RWPE2 (cell line): ENCODE measurements at regions not wholly inside any gene's neighbourhood (a gene's known extent, or its start where the extent isn't known, plus 50 kb on each side); places are given as distances from the start of the nearest gene placed in this dataset.
"Not testable (repeated sequence)": the region's sequence is repeated elsewhere in the genome, so short reads cannot be mapped to it uniquely, and the experiment has no call there.

Experiments
- ATAC-seq: fragments of 200-7000 bp; cut with Tn5 transposase; 3 replicates; pipeline ENCODE4 v1.9.1; 2021; ENCODE audit warnings: low read depth
- DNase-seq: peaks from one replicate; pipeline ENCODE4 v3.0.0-alpha.2; 2020; ENCODE audit warnings: low spot score
- H3K27ac ChIP-seq: fragments of 450-650 bp; 2 replicates; pipeline ENCODE4 v1.5.1; 2017; ENCODE audit warnings: mild to moderate bottlenecking; ENCODE audit not compliant: poor library complexity, severe bottlenecking
- H3K27me3 ChIP-seq: fragments of 250-450 bp; sonication (Bioruptor Pico); 2 replicates; pipeline ENCODE4 v1.5.1; 2021; ENCODE audit warnings: mild to moderate bottlenecking, moderate library complexity; ENCODE audit not compliant: insufficient read depth, poor library complexity, severe bottlenecking
- H3K36me3 ChIP-seq: fragments of 250-450 bp; sonication (Bioruptor Pico); 2 replicates; pipeline ENCODE4 v1.5.1; 2020; ENCODE audit warnings: low read depth, mild to moderate bottlenecking, moderate library complexity
- H3K4me1 ChIP-seq: fragments of 250-450 bp; sonication (Bioruptor Pico); 2 replicates; pipeline ENCODE4 v1.5.1; 2021; ENCODE audit warnings: mild to moderate bottlenecking, moderate library complexity; ENCODE audit not compliant: insufficient read depth, poor library complexity, severe bottlenecking
- H3K4me3 ChIP-seq: fragments of 250-450 bp; sonication (Bioruptor Pico); 2 replicates; pipeline ENCODE4 v1.5.1; 2021; ENCODE audit warnings: mild to moderate bottlenecking, moderate library complexity; ENCODE audit not compliant: severe bottlenecking
- H3K9me3 ChIP-seq: fragments of 250-450 bp; sonication (Bioruptor Pico); 2 replicates; pipeline ENCODE4 v1.5.1; 2021; ENCODE audit warnings: mild to moderate bottlenecking, moderate library complexity; ENCODE audit not compliant: severe bottlenecking
- CTCF ChIP-seq: fragments of 450-650 bp; IDR thresholded peaks from one replicate; pipeline ENCODE4 v1.5.1; 2017; ENCODE audit warnings: mild to moderate bottlenecking, moderate library complexity; ENCODE audit not compliant: poor library complexity, severe bottlenecking

GRCh38 chr10:84727398-84727797, 399.0 kb downstream of the CCSER2 start:
- no peak for ATAC-seq

GRCh38 chr10:84739126-84739525, 410.7 kb downstream of the CCSER2 start:
- not testable (repeated sequence) for H3K36me3 ChIP-seq, H3K4me3 ChIP-seq, H3K4me1 ChIP-seq, H3K9me3 ChIP-seq, DNase-seq, H3K27ac ChIP-seq, H3K27me3 ChIP-seq, ATAC-seq

More at GRCh38 chr10:84727398-84727797, 399.0 kb downstream of the CCSER2 start:
- DNase-seq: no peak
- Histone ChIP-seq H3K27ac (no peak overlapping the region), H3K27me3 (no peaks in the 10 kb centered on the region), H3K36me3 (no peaks in the 10 kb centered on the region), H3K4me3 (no peak overlapping the region), H3K4me1 (no peaks in the 10 kb centered on the region), H3K9me3 (no peaks in the 10 kb centered on the region)
- TF ChIP-seq CTCF: no peak

- Histone ChIP-seq H3K27me3 (no peaks in the 10 kb centered on the region), H3K9me3 (no peaks in the 10 kb centered on the region), H3K4me1 (no peaks in the 10 kb centered on the region), H3K4me3 (no peak overlapping the region), H3K36me3 (no peaks in the 10 kb centered on the region), H3K27ac (no peak overlapping the region)
- no peak for ATAC-seq
- TF ChIP-seq CTCF: peak; percentile 18
- DNase-seq: no peak
These were observed 411.3 kb downstream of the CCSER2 start for GRCh38 chr10:84739641-84740040.

- ATAC-seq (no peak), DNase-seq (no peak)
- Histone ChIP-seq H3K4me1 (no peaks in the 10 kb centered on the region), H3K36me3 (no peaks in the 10 kb centered on the region), H3K9me3 (no peaks in the 10 kb centered on the region), H3K4me3 (no peak overlapping the region), H3K27me3 (no peaks in the 10 kb centered on the region), H3K27ac (no peak overlapping the region)
- peak; percentile 57 for TF ChIP-seq CTCF
These were observed 415.1 kb downstream of the CCSER2 start for GRCh38 chr10:84743483-84743882.

- no peak overlapping the region for H3K27ac ChIP-seq
- DNase-seq (no peak), ATAC-seq (no peak)
- TF ChIP-seq CTCF: no peak
- no peaks in the 10 kb centered on the region for H3K4me1 ChIP-seq
- H3K4me3 ChIP-seq: no peak overlapping the region
- no peaks in the 10 kb centered on the region for H3K9me3 ChIP-seq
- no peaks in the 10 kb centered on the region for H3K27me3 ChIP-seq
- H3K36me3 ChIP-seq: no peaks in the 10 kb centered on the region
These were observed 426.9 kb downstream of the CCSER2 start for GRCh38 chr10:84755311-84755710.

- not testable (repeated sequence) for H3K36me3 ChIP-seq, DNase-seq, H3K27me3 ChIP-seq, H3K4me1 ChIP-seq, H3K4me3 ChIP-seq, H3K9me3 ChIP-seq, H3K27ac ChIP-seq, ATAC-seq
These were observed 428.3 kb downstream of the CCSER2 start for GRCh38 chr10:84756653-84757052.

GRCh38 chr10:84761994-84762614, 433.7 kb downstream of the CCSER2 start:
- not testable (repeated sequence) for H3K4me1 ChIP-seq, H3K4me3 ChIP-seq, DNase-seq, ATAC-seq, H3K27ac ChIP-seq, H3K9me3 ChIP-seq, H3K36me3 ChIP-seq, H3K27me3 ChIP-seq
